ENCODE measurements at regions not wholly inside any gene's neighbourhood (a gene's known extent, or its start where the extent isn't known, plus 50 kb on each side); places are given as distances from the start of the nearest gene placed in this dataset.

GRCh38 chr4:56757261-56757746 is 64.2 kb downstream of the SPINK2 start:
- TF ChIP-seq, protein P1, sequence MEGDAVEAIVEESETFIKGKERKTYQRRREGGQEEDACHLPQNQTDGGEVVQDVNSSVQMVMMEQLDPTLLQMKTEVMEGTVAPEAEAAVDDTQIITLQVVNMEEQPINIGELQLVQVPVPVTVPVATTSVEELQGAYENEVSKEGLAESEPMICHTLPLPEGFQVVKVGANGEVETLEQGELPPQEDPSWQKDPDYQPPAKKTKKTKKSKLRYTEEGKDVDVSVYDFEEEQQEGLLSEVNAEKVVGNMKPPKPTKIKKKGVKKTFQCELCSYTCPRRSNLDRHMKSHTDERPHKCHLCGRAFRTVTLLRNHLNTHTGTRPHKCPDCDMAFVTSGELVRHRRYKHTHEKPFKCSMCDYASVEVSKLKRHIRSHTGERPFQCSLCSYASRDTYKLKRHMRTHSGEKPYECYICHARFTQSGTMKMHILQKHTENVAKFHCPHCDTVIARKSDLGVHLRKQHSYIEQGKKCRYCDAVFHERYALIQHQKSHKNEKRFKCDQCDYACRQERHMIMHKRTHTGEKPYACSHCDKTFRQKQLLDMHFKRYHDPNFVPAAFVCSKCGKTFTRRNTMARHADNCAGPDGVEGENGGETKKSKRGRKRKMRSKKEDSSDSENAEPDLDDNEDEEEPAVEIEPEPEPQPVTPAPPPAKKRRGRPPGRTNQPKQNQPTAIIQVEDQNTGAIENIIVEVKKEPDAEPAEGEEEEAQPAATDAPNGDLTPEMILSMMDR (IDR thresholded peaks at IDR 0.05; ENCODE audit: insufficient read depth, low read length, poor library complexity, severe bottlenecking) = peak; percentile 10
- TF ChIP-seq EZH2phosphoT487 (conservative IDR thresholded peaks at IDR 0.05; ENCODE audit: low read length) = no peak

All from SU-DHL-6 (cell line).